H1 (cell line): ENCODE measurements at regions not wholly inside any gene's neighbourhood (a gene's known extent, or its start where the extent isn't known, plus 50 kb on each side); places are given as distances from the start of the nearest gene placed in this dataset.

ENCODE experiments used
- KDM1A ChIP-seq: fragments of 200-600, 300-600 bp; sonication (generic); IDR thresholded peaks from 2 replicates; pipeline ENCODE4 v1.7.1; 2016; ENCODE audit warnings: mild to moderate bottlenecking, low read length, borderline replicate concordance
- NRF1 ChIP-seq: IDR thresholded peaks from 2 replicates; pipeline ENCODE4 v1.6.1; 2011; ENCODE audit warnings: mild to moderate bottlenecking, low read depth, low read length, improper control_type of control experiment
- SIN3A ChIP-seq, 2 experiments: IDR thresholded peaks in 1 of 2; conservative IDR thresholded peaks in 1 of 2; 2 replicates each; pipeline ENCODE4 v1.6.1; 2011 to 2012; ENCODE audit warnings: low read length in 2 of 2, improper control_type of control experiment in 1 of 2, low read depth in 1 of 2, mild to moderate bottlenecking in 1 of 2
- SUZ12 ChIP-seq: fragments of 200-600 bp; sonication (generic); IDR thresholded peaks from 2 replicates; pipeline ENCODE4 v1.6.1; 2012; ENCODE audit warnings: mild to moderate bottlenecking, inconsistent platforms, low read length, moderate library complexity, mixed read lengths

DNA sequence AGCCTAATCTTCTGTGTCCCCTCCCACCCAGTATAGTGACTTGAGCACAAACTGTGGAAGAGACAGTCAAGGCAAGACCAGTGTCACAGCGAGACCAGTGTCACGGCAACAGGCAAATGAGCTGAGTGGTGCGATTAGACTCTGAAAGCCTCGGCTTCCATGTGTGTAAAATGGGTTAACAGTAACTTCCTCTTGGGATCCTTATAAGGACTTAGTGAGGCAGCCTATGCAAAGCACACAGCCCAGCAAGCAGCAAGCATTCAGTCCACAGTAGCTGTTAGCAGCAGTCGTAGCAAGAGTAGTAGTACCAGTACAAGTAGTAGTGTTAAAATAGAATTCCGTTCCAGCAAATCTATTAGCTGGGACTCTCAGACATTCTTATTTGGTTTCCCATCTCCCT, 334.1 kb downstream of the GABRB3 start:
- TF ChIP-seq KDM1A (peak; percentile 43; the same call in 1 of the 2 replicates), SUZ12 (no peak), NRF1 (no peak), SIN3A (conservative IDR thresholded peaks at IDR 0.05 in 1 of 2, IDR thresholded peaks at IDR 0.05 in 1 of 2; ENCODE audit: low read depth in 1 of 2, low read length in 2 of 2) (no peak)
